Neuronal stem cell (in vitro differentiated cells): ENCODE measurements at regions not wholly inside any gene's neighbourhood (a gene's known extent, or its start where the extent isn't known, plus 50 kb on each side); places are given as distances from the start of the nearest gene placed in this dataset.

Source experiments
- DNase-seq: peaks from one replicate; pipeline ENCODE4 v3.0.0-alpha.2; 2013; ENCODE audit warnings: low spot score
- H2AFZ ChIP-seq: one replicate; pipeline ENCODE4 v1.6.1; 2013; ENCODE audit warnings: mild to moderate bottlenecking, low read length, inconsistent platforms
- H2AK5ac ChIP-seq: 2 replicates; pipeline ENCODE4 v1.6.1; 2013; ENCODE audit warnings: low read depth, mild to moderate bottlenecking, inconsistent platforms, low read length, moderate library complexity, mixed read lengths
- H2BK120ac ChIP-seq: 2 replicates; pipeline ENCODE4 v1.6.1; 2013; ENCODE audit warnings: low read depth, mild to moderate bottlenecking, inconsistent platforms, low read length, moderate library complexity, mixed read lengths
- H2BK12ac ChIP-seq: one replicate; pipeline ENCODE4 v1.6.1; 2013; ENCODE audit warnings: low read length, inconsistent platforms
- H2BK15ac ChIP-seq: 2 replicates; pipeline ENCODE4 v1.6.1; 2013; ENCODE audit warnings: mild to moderate bottlenecking, low read length, inconsistent platforms, mixed read lengths
- H2BK5ac ChIP-seq: one replicate; pipeline ENCODE4 v1.6.1; 2013; ENCODE audit warnings: inconsistent platforms, mild to moderate bottlenecking, low read length, moderate library complexity
- H3K14ac ChIP-seq: one replicate; pipeline ENCODE4 v1.6.1; 2013; ENCODE audit warnings: low read length, inconsistent platforms
- H3K18ac ChIP-seq: 2 replicates; pipeline ENCODE4 v1.6.1; 2013; ENCODE audit warnings: low read length, inconsistent platforms
- H3K23ac ChIP-seq: 2 replicates; pipeline ENCODE4 v1.6.1; 2013; ENCODE audit warnings: low read depth, mild to moderate bottlenecking, mixed read lengths, low read length, inconsistent platforms; ENCODE audit not compliant: poor library complexity
- H3K27ac ChIP-seq: replicated peaks from 3 replicates; pipeline ENCODE4 v1.5.1; 2013; ENCODE audit warnings: low read length, inconsistent platforms
- H3K27me3 ChIP-seq, 3 experiments: 2 replicates each; pipeline ENCODE4 v1.6.1; 2013; ENCODE audit warnings: low read length in 3 of 3, mild to moderate bottlenecking in 2 of 3, inconsistent platforms in 1 of 3, low read depth in 1 of 3, mixed read lengths in 1 of 3, moderate library complexity in 1 of 3; ENCODE audit not compliant: control insufficient read depth in 3 of 3, insufficient read depth in 3 of 3
- H3K36me3 ChIP-seq, 2 donors: replicated peaks in 1 of 2; 2 replicates each; pipeline ENCODE4 v1.6.1; 2013; ENCODE audit warnings: low read length in 2 of 2; ENCODE audit not compliant: control insufficient read depth in 2 of 2, insufficient read depth in 2 of 2
- H3K4ac ChIP-seq: 2 replicates; pipeline ENCODE4 v1.6.1; 2013; ENCODE audit warnings: inconsistent platforms, mild to moderate bottlenecking, low read length, moderate library complexity
- H3K4me1 ChIP-seq, 2 donors: 1 replicate in 1 of 2; 2 replicates in 1 of 2; pipeline ENCODE4 v1.6.1; 2013; ENCODE audit warnings: low read length in 2 of 2, low read depth in 1 of 2; ENCODE audit not compliant: control insufficient read depth in 2 of 2, insufficient read depth in 1 of 2
- H3K4me2 ChIP-seq: one replicate; pipeline ENCODE4 v1.6.1; 2013; ENCODE audit warnings: mild to moderate bottlenecking, low read length, inconsistent platforms; ENCODE audit not compliant: insufficient read depth, poor library complexity, severe bottlenecking
- H3K4me3 ChIP-seq, 2 donors: 2 replicates each; pipeline ENCODE4 v1.5.1; 2013; ENCODE audit warnings: low read length in 2 of 2, mild to moderate bottlenecking in 2 of 2, inconsistent platforms in 1 of 2, moderate library complexity in 1 of 2
- H3K79me1 ChIP-seq: one replicate; pipeline ENCODE4 v1.6.1; 2013; ENCODE audit warnings: low read depth, mild to moderate bottlenecking, inconsistent platforms, low read length, moderate library complexity
- H3K9ac ChIP-seq: one replicate; pipeline ENCODE4 v1.6.1; 2013; ENCODE audit warnings: mild to moderate bottlenecking, low read depth, low read length, inconsistent platforms; ENCODE audit not compliant: poor library complexity
- H3K9me3 ChIP-seq, 2 donors: replicated peaks in 1 of 2; 2 replicates each; pipeline versions ENCODE3 to v1.6.1; 2013; ENCODE audit warnings: low read length in 2 of 2, mild to moderate bottlenecking in 2 of 2, inconsistent platforms in 1 of 2, low read depth in 1 of 2, mixed read lengths in 1 of 2, moderate library complexity in 1 of 2; ENCODE audit not compliant: control insufficient read depth in 2 of 2, insufficient read depth in 1 of 2
- H4K8ac ChIP-seq: one replicate; pipeline ENCODE4 v1.6.1; 2013; ENCODE audit warnings: low read depth, mild to moderate bottlenecking, inconsistent platforms, low read length, moderate library complexity
- H4K91ac ChIP-seq: one replicate; pipeline ENCODE4 v1.6.1; 2013; ENCODE audit warnings: low read length, low read depth, mild to moderate bottlenecking, inconsistent platforms; ENCODE audit not compliant: poor library complexity
- WGBS, 2 donors: extraction: QIAGEN DNeasy Blood & Tissue Kit; methylation state at CpG; one replicate each; pipeline ENCODE4 v1.1.7; 2013; ENCODE audit warnings: missing lambda C conversion rate in 2 of 2, mixed read lengths in 1 of 2; ENCODE audit not compliant: insufficient read length in 2 of 2, insufficient replicate concordance in 1 of 2; ENCODE audit errors: extremely low coverage in 2 of 2; 5-methylcytosine and 5-hydroxymethylcytosine counted together

DNA sequence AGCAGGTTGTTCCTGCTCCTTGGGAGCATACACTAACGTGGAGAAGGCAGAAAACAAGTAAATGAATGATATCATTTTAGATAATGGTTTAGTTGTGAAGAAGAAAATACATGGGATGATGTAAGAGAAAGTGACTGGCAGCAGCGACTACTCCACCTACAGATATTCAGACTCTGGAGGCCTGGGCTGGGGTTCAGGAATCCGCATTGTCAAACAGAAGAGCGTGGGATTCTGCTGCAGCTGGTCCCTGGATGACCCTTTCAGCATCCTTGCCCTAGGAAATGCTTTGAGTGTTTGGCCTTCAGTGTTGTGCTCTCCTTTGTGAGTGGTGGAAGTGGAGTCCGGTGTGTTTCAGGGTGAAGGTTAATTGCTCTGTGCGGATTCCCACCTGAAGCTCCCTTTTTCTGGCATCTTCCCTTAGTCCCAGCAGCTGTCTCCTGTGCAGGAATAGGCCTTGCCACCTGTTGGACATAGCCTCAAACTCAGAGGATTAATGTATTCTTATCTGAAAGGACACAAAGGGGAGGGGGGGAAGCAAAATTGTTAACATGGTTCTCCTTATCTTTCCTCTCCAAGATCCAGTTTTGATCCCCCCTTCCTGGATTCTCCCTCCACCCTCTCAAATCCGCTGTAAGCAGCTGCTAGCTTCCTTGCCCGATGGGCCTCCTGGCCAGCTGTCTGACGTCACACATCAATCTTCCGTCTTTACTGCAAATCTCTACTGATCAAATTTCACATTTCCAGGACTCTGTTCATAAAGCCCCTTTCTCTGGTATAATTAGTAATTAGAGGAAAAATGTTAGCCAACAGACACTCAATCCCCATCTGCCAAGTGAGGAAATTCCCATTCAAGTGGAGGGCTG, 68.3 kb upstream of the SPAG17 start:
- no CpG with 5 or more reads among the region's 10 CpGs for WGBS, 2 donors
- Histone ChIP-seq H3K27ac (no peak overlapping the region), H2AK5ac (no peak overlapping the region)

DNA sequence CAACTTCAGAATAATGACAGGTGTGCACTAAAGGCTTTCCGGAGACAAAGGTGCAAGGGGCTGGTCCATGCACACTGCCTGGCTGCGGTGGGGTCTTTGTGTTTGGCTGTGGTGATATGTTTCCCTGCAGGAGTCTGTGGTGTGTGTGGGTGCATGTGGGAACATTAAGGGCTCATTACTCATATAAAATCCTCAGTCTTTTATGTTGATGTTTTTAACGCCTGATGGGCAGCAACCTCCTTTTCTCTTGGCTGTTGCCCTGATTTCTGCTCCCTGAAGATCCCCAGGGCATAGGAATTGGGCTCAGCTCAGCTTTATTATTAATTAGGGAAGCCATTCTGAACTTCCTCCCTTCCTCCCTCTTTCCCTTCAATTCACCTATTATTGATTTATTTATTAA, 67.6 kb upstream of the SPAG17 start:
- Histone ChIP-seq H4K91ac (no peak overlapping the region), H3K27me3 (no peaks in the 10 kb centered on the region), H3K23ac (no peak overlapping the region), H3K36me3 (no peaks in the 10 kb centered on the region), H2AK5ac (no peak overlapping the region), H3K4me2 (no peak overlapping the region), H3K79me1 (no peaks in the 10 kb centered on the region), H2BK120ac (no peak overlapping the region), H2BK15ac (no peak overlapping the region), H2BK12ac (no peak overlapping the region), H2AFZ (no peak overlapping the region), H3K9ac (no peak overlapping the region), H3K4me3 (no peak overlapping the region), H3K9me3 (no peaks in the 10 kb centered on the region), H3K27ac (no peak overlapping the region), H3K4ac (no peak overlapping the region), H2BK5ac (no peak overlapping the region), H3K4me1 (peaks cover 0 to 8% of the 10 kb centered on the region in 2 donors), H3K18ac (no peak overlapping the region), H3K14ac (no peak overlapping the region), H4K8ac (no peak overlapping the region)
- WGBS, 2 donors, result no CpG with 5 or more reads among the region's 3 CpGs
- no peak for DNase-seq

More for the DNA sequence above, 68.3 kb upstream of the SPAG17 start:
- H3K14ac ChIP-seq, result no peak overlapping the region
- H2BK15ac ChIP-seq, result no peak overlapping the region
- no peak overlapping the region for H3K4ac ChIP-seq
- H3K4me2 ChIP-seq, result no peak overlapping the region
- H2BK5ac ChIP-seq, result no peak overlapping the region
- no peak overlapping the region for H3K23ac ChIP-seq
- H3K4me1 ChIP-seq, result peaks cover 0 to 8% of the 10 kb centered on the region in 2 donors
- no peak overlapping the region for H4K91ac ChIP-seq
- no peaks in the 10 kb centered on the region for H3K9me3 ChIP-seq
- H2BK120ac ChIP-seq, result no peak overlapping the region
- no peaks in the 10 kb centered on the region for H3K27me3 ChIP-seq
- H3K9ac ChIP-seq, result no peak overlapping the region
- H3K79me1 ChIP-seq, result no peaks in the 10 kb centered on the region
- no peak overlapping the region for H3K18ac ChIP-seq
- no peak overlapping the region for H3K4me3 ChIP-seq
- H4K8ac ChIP-seq, result no peak overlapping the region
- no peak for DNase-seq
- no peaks in the 10 kb centered on the region for H3K36me3 ChIP-seq
- H2BK12ac ChIP-seq, result no peak overlapping the region
- no peak overlapping the region for H2AFZ ChIP-seq

DNA sequence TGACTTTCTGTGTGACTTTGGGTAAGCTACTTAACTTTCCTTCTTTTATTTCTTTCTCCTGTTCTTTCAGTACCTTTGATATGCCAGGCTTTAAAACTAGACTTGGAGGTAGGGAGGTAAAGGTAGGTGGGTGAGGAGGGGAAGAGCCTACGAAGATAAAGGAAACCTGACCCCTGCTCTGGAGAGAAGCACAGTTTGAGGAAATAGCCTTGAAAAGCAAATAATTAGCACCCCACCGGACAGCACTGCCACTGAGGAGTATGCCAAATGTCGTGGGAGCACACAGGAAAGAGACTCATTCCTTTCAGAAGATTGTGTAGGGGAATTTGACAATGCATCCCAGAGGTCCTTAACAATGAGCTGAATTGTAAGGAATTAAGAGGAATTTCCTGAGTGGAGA, 65.2 kb upstream of the SPAG17 start:
- no peaks in the 10 kb centered on the region for H3K36me3 ChIP-seq
- no peaks in the 10 kb centered on the region for H3K9me3 ChIP-seq
- no peak overlapping the region for H3K4me3 ChIP-seq
- H4K91ac ChIP-seq, result no peak overlapping the region
- no peak overlapping the region for H3K27ac ChIP-seq
- no peak overlapping the region for H3K23ac ChIP-seq
- no peaks in the 10 kb centered on the region for H3K27me3 ChIP-seq
- no peak overlapping the region for H2AK5ac ChIP-seq
- no peak for DNase-seq
- no peak overlapping the region for H2BK12ac ChIP-seq
- H3K4me1 ChIP-seq, result peaks cover 0 to 8% of the 10 kb centered on the region in 2 donors
- H3K79me1 ChIP-seq, result no peaks in the 10 kb centered on the region
- no peak overlapping the region for H2BK15ac ChIP-seq
- no peak overlapping the region for H3K14ac ChIP-seq
- no peak overlapping the region for H2AFZ ChIP-seq
- H4K8ac ChIP-seq, result no peak overlapping the region
- H3K9ac ChIP-seq, result no peak overlapping the region
- no CpG with 5 or more reads among the region's 3 CpGs for WGBS, 2 donors
- no peak overlapping the region for H3K4me2 ChIP-seq
- no peak overlapping the region for H2BK5ac ChIP-seq
- no peak overlapping the region for H2BK120ac ChIP-seq
- no peak overlapping the region for H3K4ac ChIP-seq
- no peak overlapping the region for H3K18ac ChIP-seq

DNA sequence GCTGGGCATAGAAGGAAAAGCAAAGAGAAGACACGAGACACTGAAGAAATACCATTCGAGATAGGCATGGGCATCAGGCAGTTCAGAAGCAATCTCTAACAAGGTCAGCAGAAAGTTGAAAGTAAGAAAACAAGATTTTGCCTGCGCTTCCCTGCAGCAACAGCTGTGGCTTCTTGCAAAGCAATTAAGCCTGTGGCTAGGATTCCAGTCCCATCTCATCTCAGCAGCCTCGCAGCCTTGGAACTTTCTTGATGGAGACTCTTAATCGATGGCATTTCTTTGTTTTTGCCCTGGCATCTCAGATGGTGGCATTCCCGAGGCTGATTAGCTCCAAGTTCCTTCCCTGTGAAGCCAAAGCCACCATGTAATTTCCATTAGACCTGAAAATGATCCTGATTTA, 64.6 kb upstream of the SPAG17 start:
- H3K9me3 ChIP-seq, result no peaks in the 10 kb centered on the region
- no peak for DNase-seq

More for the DNA sequence above, 64.6 kb upstream of the SPAG17 start:
- H3K4me3 ChIP-seq, result no peak overlapping the region
- peaks cover 0 to 8% of the 10 kb centered on the region in 2 donors for H3K4me1 ChIP-seq
- no peak overlapping the region for H3K18ac ChIP-seq
- no peak overlapping the region for H3K14ac ChIP-seq
- H3K27ac ChIP-seq, result no peak overlapping the region
- H3K4me2 ChIP-seq, result no peak overlapping the region
- H3K9ac ChIP-seq, result no peak overlapping the region
- no peak overlapping the region for H2BK5ac ChIP-seq
- no peaks in the 10 kb centered on the region for H3K79me1 ChIP-seq
- no CpG with 5 or more reads among the region's 6 CpGs for WGBS, 2 donors
- H3K36me3 ChIP-seq, result no peaks in the 10 kb centered on the region
- no peak overlapping the region for H2BK15ac ChIP-seq
- no peak overlapping the region for H3K23ac ChIP-seq
- no peak overlapping the region for H2BK12ac ChIP-seq
- no peaks in the 10 kb centered on the region for H3K27me3 ChIP-seq
- no peak overlapping the region for H3K4ac ChIP-seq
- no peak overlapping the region for H2AK5ac ChIP-seq
- no peak overlapping the region for H2AFZ ChIP-seq
- H4K8ac ChIP-seq, result no peak overlapping the region
- no peak overlapping the region for H4K91ac ChIP-seq
- H2BK120ac ChIP-seq, result no peak overlapping the region
